B cell (primary cell): ENCODE measurements at regions not wholly inside any gene's neighbourhood (a gene's known extent, or its start where the extent isn't known, plus 50 kb on each side); places are given as distances from the start of the nearest gene placed in this dataset.

ENCODE experiments used
- ATAC-seq: fragments of 200-7000 bp; cut with Tn5 transposase; one replicate; pipeline ENCODE4 v1.10.0; 2021; ENCODE audit warnings: low read depth, mild to moderate bottlenecking, moderate number of reproducible peaks, moderate library complexity
- CTCF ChIA-PET: fragments of 350-600 bp; sonication (Branson Sonifier 250); formaldehyde crosslinking; loops from one replicate; lab custom pipeline; 2021; ENCODE audit warnings: antibody characterized with exemption, inconsistent platforms; lab: Charles Lee
- POLR2A ChIA-PET: fragments of 350-600 bp; sonication (Branson Sonifier 250); formaldehyde crosslinking; loops from one replicate; lab custom pipeline; 2021; ENCODE audit warnings: antibody characterized with exemption; lab: Charles Lee
- DNase-seq: peaks from one replicate; pipeline ENCODE4 v3.0.0; 2013
- H2AFZ ChIP-seq: 2 replicates; pipeline ENCODE4 v1.6.1; 2012; ENCODE audit warnings: mild to moderate bottlenecking, low read depth, low read length; ENCODE audit not compliant: insufficient read depth, poor library complexity, severe bottlenecking
- H3K27ac ChIP-seq, 2 donors: 1 replicate in 1 of 2; 2 replicates in 1 of 2; pipeline ENCODE4 v1.5.1; 2012 to 2013; ENCODE audit warnings: low read length in 2 of 2, mild to moderate bottlenecking in 2 of 2, moderate library complexity in 1 of 2
- H3K27me3 ChIP-seq, 4 experiments: fragments of 200-600 bp in 1 of 4; sonication (generic) in 1 of 4; replicated peaks in 1 of 4; 1 replicate in 2 of 4; 2 replicates in 2 of 4; pipeline versions ENCODE4 v1.6.1 to v1.7.0; 2013 to 2016; ENCODE audit warnings: low read length in 3 of 4, mild to moderate bottlenecking in 2 of 4, mixed read lengths in 1 of 4, moderate library complexity in 1 of 4; ENCODE audit not compliant: insufficient read depth in 4 of 4, control insufficient read depth in 3 of 4; ENCODE audit errors: control extremely low read depth in 1 of 4
- H3K36me3 ChIP-seq, 2 experiments: replicated peaks in 1 of 2; 1 replicate in 1 of 2; 2 replicates in 1 of 2; pipeline versions ENCODE4 v1.6.1 to v1.7.1; 2013; ENCODE audit warnings: low read length in 1 of 2; ENCODE audit not compliant: insufficient read depth in 2 of 2, control insufficient read depth in 1 of 2; ENCODE audit errors: control extremely low read depth in 1 of 2, extremely low read depth in 1 of 2
- H3K4me1 ChIP-seq, 2 donors: fragments of 200-600 bp in 1 of 2; sonication (generic) in 1 of 2; 1 replicate in 1 of 2; 2 replicates in 1 of 2; pipeline versions ENCODE4 v1.5.1 to v1.6.1; 2013 to 2017; ENCODE audit warnings: low read length in 2 of 2; ENCODE audit not compliant: control insufficient read depth in 2 of 2, insufficient read depth in 2 of 2
- H3K4me2 ChIP-seq: replicated peaks from 2 replicates; pipeline ENCODE3; 2012; ENCODE audit warnings: mild to moderate bottlenecking, low read depth, low read length; ENCODE audit not compliant: poor library complexity, severe bottlenecking
- H3K4me3 ChIP-seq, 5 experiments: fragments of 200-600 bp in 1 of 5; sonication (generic) in 1 of 5; 1 replicate in 3 of 5; 2 replicates in 2 of 5; pipeline versions ENCODE4 v1.5.1 to v1.7.0; 2011 to 2016; ENCODE audit warnings: low read length in 4 of 5, mild to moderate bottlenecking in 4 of 5, low read depth in 2 of 5, control low read depth in 1 of 5, moderate library complexity in 1 of 5; ENCODE audit not compliant: insufficient read depth in 1 of 5; ENCODE audit errors: control extremely low read depth in 1 of 5, extremely low read depth in 1 of 5
- H3K79me2 ChIP-seq: fragments of 200-600 bp; sonication (generic); one replicate; pipeline ENCODE4 v1.6.0; 2016; ENCODE audit warnings: low read length; ENCODE audit not compliant: control insufficient read depth, insufficient read depth
- H3K9ac ChIP-seq: fragments of 200-600 bp; sonication (generic); 2 replicates; pipeline ENCODE4 v1.6.1; 2017; ENCODE audit warnings: mild to moderate bottlenecking, low read length, moderate library complexity
- H3K9me3 ChIP-seq, 3 donors: one replicate each; pipeline versions ENCODE4 v1.6.1 to v1.7.1; 2013; ENCODE audit warnings: low read length in 2 of 3; ENCODE audit not compliant: control insufficient read depth in 2 of 3, insufficient read depth in 1 of 3; ENCODE audit errors: control extremely low read depth in 1 of 3
- H4K20me1 ChIP-seq: 2 replicates; pipeline ENCODE4 v1.6.0; 2012; ENCODE audit warnings: mild to moderate bottlenecking, low read length; ENCODE audit not compliant: insufficient read depth, control insufficient read depth, poor library complexity, severe bottlenecking
- H3K27ac Mint-ChIP-seq: one replicate; pipeline ENCODE4 v1.8.0; 2021; ENCODE audit warnings: mixed read lengths
- H3K27me3 Mint-ChIP-seq: one replicate; pipeline ENCODE4 v1.8.0; 2021; ENCODE audit warnings: mixed read lengths
- H3K4me1 Mint-ChIP-seq: one replicate; pipeline ENCODE4 v1.8.0; 2021; ENCODE audit warnings: mixed read lengths
- H3K4me3 Mint-ChIP-seq: one replicate; pipeline ENCODE4 v1.8.0; 2021; ENCODE audit warnings: mixed read lengths
- H3K9me3 Mint-ChIP-seq: one replicate; pipeline ENCODE4 v1.8.0; 2022; ENCODE audit warnings: mixed read lengths; ENCODE audit not compliant: insufficient read depth
- EZH2 ChIP-seq: IDR thresholded peaks from 2 replicates; pipeline ENCODE4 v1.6.1; 2012; ENCODE audit warnings: borderline replicate concordance, low read depth, mild to moderate bottlenecking, moderate library complexity, low read length; ENCODE audit not compliant: insufficient read depth, poor library complexity, severe bottlenecking
- WGBS: methylation state at CpG from one replicate; pipeline ENCODE4 v1.1.5; 2013; ENCODE audit warnings: missing lambda C conversion rate; ENCODE audit not compliant: insufficient coverage; 5-methylcytosine and 5-hydroxymethylcytosine counted together
- intact Hi-C: fragments of 100-400 bp; cut with micrococcal nuclease; formaldehyde crosslinking; loops from one replicate; pipeline ENCODE4 v1.10.0; 2022
- TF ChIP-seq, protein P1 (sequence below): fragments of 200-600 bp; IDR thresholded peaks from one replicate; pipeline ENCODE4 v1.8.0; 2022; ENCODE audit warnings: antibody characterized with exemption, mild to moderate bottlenecking

DNA sequence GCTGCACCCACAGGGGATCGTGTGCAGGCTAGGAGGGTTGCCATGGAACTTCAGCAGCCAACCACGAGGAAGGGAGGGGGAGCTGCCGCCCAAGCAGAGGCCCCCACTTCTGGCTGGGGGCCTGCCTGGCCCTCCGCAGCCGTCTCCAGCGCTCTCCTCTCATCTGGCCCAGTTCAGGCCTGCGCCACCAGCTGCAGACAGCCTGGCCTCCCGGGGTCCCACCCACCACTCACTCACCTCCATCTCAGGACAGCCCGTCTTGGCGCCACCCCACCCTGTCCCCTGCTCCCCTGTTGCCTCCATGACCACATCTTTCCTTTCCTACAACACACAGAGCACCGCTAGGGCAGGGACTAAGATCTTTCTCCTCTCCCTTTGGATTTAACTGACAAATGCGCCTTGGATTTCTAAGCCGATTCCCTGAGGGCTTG lies 98.7 kb downstream of the ANKRD60 start:
- Mint-ChIP-seq H3K4me3 (no peak overlapping the region), H3K27ac (no peak overlapping the region), H3K4me1 (no peaks in the 10 kb centered on the region), H3K27me3 (peaks cover 64% of the 10 kb centered on the region), H3K9me3 (peaks cover 2% of the 10 kb centered on the region)
- no peaks in the 10 kb centered on the region for H3K36me3 ChIP-seq
- H3K27ac ChIP-seq: no peak overlapping the region
- H3K4me1 ChIP-seq: no peaks in the 10 kb centered on the region
- ChIA-PET CTCF (no interaction called here), POLR2A (no interaction called here)
- no peak for TF ChIP-seq EZH2
- TF ChIP-seq, protein P1, sequence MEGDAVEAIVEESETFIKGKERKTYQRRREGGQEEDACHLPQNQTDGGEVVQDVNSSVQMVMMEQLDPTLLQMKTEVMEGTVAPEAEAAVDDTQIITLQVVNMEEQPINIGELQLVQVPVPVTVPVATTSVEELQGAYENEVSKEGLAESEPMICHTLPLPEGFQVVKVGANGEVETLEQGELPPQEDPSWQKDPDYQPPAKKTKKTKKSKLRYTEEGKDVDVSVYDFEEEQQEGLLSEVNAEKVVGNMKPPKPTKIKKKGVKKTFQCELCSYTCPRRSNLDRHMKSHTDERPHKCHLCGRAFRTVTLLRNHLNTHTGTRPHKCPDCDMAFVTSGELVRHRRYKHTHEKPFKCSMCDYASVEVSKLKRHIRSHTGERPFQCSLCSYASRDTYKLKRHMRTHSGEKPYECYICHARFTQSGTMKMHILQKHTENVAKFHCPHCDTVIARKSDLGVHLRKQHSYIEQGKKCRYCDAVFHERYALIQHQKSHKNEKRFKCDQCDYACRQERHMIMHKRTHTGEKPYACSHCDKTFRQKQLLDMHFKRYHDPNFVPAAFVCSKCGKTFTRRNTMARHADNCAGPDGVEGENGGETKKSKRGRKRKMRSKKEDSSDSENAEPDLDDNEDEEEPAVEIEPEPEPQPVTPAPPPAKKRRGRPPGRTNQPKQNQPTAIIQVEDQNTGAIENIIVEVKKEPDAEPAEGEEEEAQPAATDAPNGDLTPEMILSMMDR: no peak
- DNase-seq (no peak), ATAC-seq (no peak)
- no peak overlapping the region for H2AFZ ChIP-seq
- H3K4me2 ChIP-seq: no peak overlapping the region
- peaks cover 0 to 27% (median 9%) of the 10 kb centered on the region in 4 experiments for H3K27me3 ChIP-seq
- no peaks in the 10 kb centered on the region for H4K20me1 ChIP-seq
- WGBS: 60% methylated on average over 12 of the region's 13 CpGs
- H3K9ac ChIP-seq: no peak overlapping the region
- intact Hi-C loops: no loop called here
- H3K9me3 ChIP-seq: peaks cover 0 to 7% (median 3%) of the 10 kb centered on the region in 3 donors
- no peaks in the 10 kb centered on the region for H3K79me2 ChIP-seq
- no peak overlapping the region for H3K4me3 ChIP-seq

DNA sequence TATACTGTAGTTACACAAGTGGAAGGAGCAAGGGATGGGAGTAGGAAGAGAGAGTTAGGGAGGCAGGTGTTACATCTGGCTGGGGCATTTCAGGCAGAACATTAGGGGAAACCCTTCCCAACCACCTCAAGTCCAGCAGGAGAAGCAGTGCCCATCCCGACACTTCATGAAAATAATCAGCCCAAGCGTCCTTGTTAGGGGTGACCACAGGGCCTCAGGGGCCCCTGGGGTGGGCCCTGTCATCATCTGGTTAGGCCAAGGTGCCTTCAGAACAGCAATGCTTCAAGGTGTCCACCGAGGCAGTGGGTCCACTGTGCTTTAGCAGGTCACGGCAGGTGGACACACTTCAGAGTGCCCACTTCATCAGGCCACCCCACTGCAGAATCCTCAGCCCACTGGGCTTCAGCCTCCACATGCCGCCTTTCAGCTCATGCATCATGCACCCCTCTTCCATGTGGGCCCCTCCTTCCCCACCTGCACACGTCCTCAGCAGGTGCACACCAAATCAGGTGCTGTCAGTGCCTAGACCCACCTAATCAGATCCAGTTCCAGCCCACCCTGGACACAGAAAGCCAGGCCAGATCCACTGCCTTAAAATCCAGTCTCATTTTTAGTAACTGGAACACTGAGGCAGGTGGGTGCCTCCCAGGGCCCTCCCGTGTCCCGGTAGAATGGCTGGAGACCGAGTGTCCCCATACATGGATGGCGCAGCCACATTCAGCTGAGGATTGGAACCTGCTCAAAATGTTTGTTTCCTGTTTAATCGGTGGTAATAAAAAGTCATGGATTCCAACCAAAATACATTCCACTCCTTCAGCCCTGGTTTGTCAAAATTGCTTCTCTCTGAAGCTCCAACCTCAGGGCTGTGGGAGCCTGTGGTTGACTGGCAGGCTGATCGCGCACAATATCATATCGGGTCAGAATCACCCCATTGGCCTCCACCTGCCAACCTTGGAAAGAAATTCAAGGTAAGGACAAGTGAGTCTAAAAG lies 99.5 kb downstream of the ANKRD60 start:
- WGBS: 90% methylated on average over 14 of the region's 14 CpGs
- H2AFZ ChIP-seq: no peak overlapping the region
- peaks cover 67% of the 10 kb centered on the region for H3K27me3 Mint-ChIP-seq
- H3K4me1 ChIP-seq: no peaks in the 10 kb centered on the region
- ATAC-seq (no peak), DNase-seq (no peak)
- no peaks in the 10 kb centered on the region for H4K20me1 ChIP-seq
- H3K4me1 Mint-ChIP-seq: no peaks in the 10 kb centered on the region
- no peak for TF ChIP-seq EZH2
- TF ChIP-seq, protein P1: no peak
- no peak overlapping the region for H3K27ac Mint-ChIP-seq
- H3K9me3 Mint-ChIP-seq: peaks cover 8% of the 10 kb centered on the region
- CTCF ChIA-PET: no interaction called here
- H3K4me3 Mint-ChIP-seq: no peak overlapping the region
- H3K4me3 ChIP-seq: no peak overlapping the region
- no peak overlapping the region for H3K4me2 ChIP-seq
- H3K27ac ChIP-seq: no peak overlapping the region
- H3K9me3 ChIP-seq: peaks cover 0 to 7% (median 3%) of the 10 kb centered on the region in 3 donors
- no peaks in the 10 kb centered on the region for H3K79me2 ChIP-seq
- POLR2A ChIA-PET: no interaction called here
- intact Hi-C loops: no loop called here
- no peaks in the 10 kb centered on the region for H3K36me3 ChIP-seq
- peaks cover 0 to 27% (median 9%) of the 10 kb centered on the region in 4 experiments for H3K27me3 ChIP-seq
- H3K9ac ChIP-seq: no peak overlapping the region
